ENCODE measurements at regions not wholly inside any gene's neighbourhood (a gene's known extent, or its start where the extent isn't known, plus 50 kb on each side); places are given as distances from the start of the nearest gene placed in this dataset.

DNA sequence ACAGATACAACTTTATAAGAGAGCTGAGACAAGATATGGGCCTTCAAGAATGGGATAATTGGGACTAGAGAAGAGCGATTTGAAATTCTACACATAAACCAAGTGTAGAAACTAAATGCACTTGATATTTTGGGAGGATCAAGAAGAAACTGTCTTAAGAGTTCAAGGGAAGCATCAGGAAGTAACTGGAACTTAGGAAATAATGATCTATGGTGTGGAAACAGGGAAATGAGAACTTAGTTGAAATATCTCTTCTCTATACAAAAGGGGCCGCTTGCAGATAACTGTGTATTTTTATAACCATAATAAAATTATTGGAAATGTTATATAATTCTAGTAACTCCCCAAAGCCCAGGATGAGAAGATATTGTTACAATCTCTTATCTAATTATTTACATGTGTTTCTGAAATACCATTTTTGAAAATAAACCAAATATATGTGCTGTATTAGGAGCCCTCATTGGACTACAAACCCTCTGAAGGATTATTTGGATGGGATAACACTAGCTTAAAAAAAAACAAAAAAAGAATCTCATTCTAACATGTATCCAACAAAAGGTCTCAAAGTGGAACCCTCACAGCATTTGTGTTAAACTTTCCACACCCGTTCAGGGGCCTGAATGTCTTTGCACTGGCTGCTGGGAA is 84.7 kb upstream of the FLRT2 start (continued):
- TF ChIP-seq, protein P1, sequence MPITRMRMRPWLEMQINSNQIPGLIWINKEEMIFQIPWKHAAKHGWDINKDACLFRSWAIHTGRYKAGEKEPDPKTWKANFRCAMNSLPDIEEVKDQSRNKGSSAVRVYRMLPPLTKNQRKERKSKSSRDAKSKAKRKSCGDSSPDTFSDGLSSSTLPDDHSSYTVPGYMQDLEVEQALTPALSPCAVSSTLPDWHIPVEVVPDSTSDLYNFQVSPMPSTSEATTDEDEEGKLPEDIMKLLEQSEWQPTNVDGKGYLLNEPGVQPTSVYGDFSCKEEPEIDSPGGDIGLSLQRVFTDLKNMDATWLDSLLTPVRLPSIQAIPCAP (CRISPR knock-in tag; IDR thresholded peaks at IDR 0.05), result no peak
- TF ChIP-seq, protein P2, sequence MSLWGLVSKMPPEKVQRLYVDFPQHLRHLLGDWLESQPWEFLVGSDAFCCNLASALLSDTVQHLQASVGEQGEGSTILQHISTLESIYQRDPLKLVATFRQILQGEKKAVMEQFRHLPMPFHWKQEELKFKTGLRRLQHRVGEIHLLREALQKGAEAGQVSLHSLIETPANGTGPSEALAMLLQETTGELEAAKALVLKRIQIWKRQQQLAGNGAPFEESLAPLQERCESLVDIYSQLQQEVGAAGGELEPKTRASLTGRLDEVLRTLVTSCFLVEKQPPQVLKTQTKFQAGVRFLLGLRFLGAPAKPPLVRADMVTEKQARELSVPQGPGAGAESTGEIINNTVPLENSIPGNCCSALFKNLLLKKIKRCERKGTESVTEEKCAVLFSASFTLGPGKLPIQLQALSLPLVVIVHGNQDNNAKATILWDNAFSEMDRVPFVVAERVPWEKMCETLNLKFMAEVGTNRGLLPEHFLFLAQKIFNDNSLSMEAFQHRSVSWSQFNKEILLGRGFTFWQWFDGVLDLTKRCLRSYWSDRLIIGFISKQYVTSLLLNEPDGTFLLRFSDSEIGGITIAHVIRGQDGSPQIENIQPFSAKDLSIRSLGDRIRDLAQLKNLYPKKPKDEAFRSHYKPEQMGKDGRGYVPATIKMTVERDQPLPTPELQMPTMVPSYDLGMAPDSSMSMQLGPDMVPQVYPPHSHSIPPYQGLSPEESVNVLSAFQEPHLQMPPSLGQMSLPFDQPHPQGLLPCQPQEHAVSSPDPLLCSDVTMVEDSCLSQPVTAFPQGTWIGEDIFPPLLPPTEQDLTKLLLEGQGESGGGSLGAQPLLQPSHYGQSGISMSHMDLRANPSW (CRISPR knock-in tag; conservative IDR thresholded peaks at IDR 0.05; ENCODE audit: low read depth), result no peak
- TF ChIP-seq, protein P3, sequence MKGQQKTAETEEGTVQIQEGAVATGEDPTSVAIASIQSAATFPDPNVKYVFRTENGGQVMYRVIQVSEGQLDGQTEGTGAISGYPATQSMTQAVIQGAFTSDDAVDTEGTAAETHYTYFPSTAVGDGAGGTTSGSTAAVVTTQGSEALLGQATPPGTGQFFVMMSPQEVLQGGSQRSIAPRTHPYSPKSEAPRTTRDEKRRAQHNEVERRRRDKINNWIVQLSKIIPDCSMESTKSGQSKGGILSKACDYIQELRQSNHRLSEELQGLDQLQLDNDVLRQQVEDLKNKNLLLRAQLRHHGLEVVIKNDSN (CRISPR knock-in tag; IDR thresholded peaks at IDR 0.05), result no peak
- TF ChIP-seq GABPB1 (CRISPR knock-in tag; IDR thresholded peaks at IDR 0.05) (no peak), ZNF263 (CRISPR knock-in tag; IDR thresholded peaks at IDR 0.05; ENCODE audit: low read depth) (no peak), IRF2 (CRISPR knock-in tag; IDR thresholded peaks at IDR 0.05; ENCODE audit: borderline replicate concordance, low read depth) (no peak), SOX15 (CRISPR knock-in tag; IDR thresholded peaks at IDR 0.05) (no peak)
- TF ChIP-seq, protein P4, sequence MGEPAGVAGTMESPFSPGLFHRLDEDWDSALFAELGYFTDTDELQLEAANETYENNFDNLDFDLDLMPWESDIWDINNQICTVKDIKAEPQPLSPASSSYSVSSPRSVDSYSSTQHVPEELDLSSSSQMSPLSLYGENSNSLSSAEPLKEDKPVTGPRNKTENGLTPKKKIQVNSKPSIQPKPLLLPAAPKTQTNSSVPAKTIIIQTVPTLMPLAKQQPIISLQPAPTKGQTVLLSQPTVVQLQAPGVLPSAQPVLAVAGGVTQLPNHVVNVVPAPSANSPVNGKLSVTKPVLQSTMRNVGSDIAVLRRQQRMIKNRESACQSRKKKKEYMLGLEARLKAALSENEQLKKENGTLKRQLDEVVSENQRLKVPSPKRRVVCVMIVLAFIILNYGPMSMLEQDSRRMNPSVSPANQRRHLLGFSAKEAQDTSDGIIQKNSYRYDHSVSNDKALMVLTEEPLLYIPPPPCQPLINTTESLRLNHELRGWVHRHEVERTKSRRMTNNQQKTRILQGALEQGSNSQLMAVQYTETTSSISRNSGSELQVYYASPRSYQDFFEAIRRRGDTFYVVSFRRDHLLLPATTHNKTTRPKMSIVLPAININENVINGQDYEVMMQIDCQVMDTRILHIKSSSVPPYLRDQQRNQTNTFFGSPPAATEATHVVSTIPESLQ (CRISPR knock-in tag; IDR thresholded peaks at IDR 0.05), result no peak

DNA sequence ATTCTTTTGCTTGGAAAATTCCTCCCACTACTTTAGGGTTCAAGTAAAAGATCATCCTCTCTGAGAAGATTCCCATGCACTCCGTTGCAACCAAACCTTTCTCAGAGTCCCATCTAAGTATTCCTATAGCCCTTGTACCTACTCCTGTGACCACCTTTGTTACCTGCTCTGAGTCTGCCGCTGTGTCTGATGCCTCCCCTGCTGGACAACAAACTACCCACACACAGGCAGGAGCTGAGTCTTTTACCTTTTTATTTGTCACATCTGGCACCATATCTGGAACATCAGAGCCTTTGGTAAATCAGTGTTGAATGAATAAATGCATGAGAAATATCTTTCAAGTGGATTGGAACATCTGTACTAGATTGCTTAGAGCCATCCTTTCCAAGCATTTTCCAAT is 82.1 kb upstream of the FLRT2 start:
- ATAC-seq (peak; percentile 72), DNase-seq (ENCODE audit: low spot score) (no peak)
- Mint-ChIP-seq H3K4me1 (no peaks in the 10 kb centered on the region), H3K9me3 (peaks cover 6% of the 10 kb centered on the region; the same call in 1 of the 2 replicates), H3K27ac (no peak overlapping the region), H3K36me3 (no peaks in the 10 kb centered on the region), H3K4me3 (no peak overlapping the region), H3K27me3 (ENCODE audit: low read depth) (no peaks in the 10 kb centered on the region)
- ChIA-PET POLR2A (no interaction called here), CTCF (no interaction called here)
- TF ChIP-seq, protein P5, sequence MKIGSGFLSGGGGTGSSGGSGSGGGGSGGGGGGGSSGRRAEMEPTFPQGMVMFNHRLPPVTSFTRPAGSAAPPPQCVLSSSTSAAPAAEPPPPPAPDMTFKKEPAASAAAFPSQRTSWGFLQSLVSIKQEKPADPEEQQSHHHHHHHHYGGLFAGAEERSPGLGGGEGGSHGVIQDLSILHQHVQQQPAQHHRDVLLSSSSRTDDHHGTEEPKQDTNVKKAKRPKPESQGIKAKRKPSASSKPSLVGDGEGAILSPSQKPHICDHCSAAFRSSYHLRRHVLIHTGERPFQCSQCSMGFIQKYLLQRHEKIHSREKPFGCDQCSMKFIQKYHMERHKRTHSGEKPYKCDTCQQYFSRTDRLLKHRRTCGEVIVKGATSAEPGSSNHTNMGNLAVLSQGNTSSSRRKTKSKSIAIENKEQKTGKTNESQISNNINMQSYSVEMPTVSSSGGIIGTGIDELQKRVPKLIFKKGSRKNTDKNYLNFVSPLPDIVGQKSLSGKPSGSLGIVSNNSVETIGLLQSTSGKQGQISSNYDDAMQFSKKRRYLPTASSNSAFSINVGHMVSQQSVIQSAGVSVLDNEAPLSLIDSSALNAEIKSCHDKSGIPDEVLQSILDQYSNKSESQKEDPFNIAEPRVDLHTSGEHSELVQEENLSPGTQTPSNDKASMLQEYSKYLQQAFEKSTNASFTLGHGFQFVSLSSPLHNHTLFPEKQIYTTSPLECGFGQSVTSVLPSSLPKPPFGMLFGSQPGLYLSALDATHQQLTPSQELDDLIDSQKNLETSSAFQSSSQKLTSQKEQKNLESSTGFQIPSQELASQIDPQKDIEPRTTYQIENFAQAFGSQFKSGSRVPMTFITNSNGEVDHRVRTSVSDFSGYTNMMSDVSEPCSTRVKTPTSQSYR (CRISPR knock-in tag; IDR thresholded peaks at IDR 0.05), result no peak
- TF ChIP-seq, protein P6, sequence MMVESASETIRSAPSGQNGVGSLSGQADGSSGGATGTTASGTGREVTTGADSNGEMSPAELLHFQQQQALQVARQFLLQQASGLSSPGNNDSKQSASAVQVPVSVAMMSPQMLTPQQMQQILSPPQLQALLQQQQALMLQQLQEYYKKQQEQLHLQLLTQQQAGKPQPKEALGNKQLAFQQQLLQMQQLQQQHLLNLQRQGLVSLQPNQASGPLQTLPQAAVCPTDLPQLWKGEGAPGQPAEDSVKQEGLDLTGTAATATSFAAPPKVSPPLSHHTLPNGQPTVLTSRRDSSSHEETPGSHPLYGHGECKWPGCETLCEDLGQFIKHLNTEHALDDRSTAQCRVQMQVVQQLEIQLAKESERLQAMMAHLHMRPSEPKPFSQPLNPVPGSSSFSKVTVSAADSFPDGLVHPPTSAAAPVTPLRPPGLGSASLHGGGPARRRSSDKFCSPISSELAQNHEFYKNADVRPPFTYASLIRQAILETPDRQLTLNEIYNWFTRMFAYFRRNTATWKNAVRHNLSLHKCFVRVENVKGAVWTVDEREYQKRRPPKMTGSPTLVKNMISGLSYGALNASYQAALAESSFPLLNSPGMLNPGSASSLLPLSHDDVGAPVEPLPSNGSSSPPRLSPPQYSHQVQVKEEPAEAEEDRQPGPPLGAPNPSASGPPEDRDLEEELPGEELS (CRISPR knock-in tag; IDR thresholded peaks at IDR 0.05), result no peak
- TF ChIP-seq, protein P7, sequence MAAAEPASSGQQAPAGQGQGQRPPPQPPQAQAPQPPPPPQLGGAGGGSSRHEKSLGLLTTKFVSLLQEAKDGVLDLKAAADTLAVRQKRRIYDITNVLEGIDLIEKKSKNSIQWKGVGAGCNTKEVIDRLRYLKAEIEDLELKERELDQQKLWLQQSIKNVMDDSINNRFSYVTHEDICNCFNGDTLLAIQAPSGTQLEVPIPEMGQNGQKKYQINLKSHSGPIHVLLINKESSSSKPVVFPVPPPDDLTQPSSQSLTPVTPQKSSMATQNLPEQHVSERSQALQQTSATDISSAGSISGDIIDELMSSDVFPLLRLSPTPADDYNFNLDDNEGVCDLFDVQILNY (CRISPR knock-in tag; IDR thresholded peaks at IDR 0.05), result no peak
- TF ChIP-seq FOXK1 (CRISPR knock-in tag; IDR thresholded peaks at IDR 0.05) (no peak), TP53 (CRISPR knock-in tag; IDR thresholded peaks at IDR 0.05) (no peak)
- TF ChIP-seq, protein P8, sequence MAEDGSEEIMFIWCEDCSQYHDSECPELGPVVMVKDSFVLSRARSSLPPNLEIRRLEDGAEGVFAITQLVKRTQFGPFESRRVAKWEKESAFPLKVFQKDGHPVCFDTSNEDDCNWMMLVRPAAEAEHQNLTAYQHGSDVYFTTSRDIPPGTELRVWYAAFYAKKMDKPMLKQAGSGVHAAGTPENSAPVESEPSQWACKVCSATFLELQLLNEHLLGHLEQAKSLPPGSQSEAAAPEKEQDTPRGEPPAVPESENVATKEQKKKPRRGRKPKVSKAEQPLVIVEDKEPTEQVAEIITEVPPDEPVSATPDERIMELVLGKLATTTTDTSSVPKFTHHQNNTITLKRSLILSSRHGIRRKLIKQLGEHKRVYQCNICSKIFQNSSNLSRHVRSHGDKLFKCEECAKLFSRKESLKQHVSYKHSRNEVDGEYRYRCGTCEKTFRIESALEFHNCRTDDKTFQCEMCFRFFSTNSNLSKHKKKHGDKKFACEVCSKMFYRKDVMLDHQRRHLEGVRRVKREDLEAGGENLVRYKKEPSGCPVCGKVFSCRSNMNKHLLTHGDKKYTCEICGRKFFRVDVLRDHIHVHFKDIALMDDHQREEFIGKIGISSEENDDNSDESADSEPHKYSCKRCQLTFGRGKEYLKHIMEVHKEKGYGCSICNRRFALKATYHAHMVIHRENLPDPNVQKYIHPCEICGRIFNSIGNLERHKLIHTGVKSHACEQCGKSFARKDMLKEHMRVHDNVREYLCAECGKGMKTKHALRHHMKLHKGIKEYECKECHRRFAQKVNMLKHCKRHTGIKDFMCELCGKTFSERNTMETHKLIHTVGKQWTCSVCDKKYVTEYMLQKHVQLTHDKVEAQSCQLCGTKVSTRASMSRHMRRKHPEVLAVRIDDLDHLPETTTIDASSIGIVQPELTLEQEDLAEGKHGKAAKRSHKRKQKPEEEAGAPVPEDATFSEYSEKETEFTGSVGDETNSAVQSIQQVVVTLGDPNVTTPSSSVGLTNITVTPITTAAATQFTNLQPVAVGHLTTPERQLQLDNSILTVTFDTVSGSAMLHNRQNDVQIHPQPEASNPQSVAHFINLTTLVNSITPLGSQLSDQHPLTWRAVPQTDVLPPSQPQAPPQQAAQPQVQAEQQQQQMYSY (CRISPR knock-in tag; IDR thresholded peaks at IDR 0.05), result no peak

All from WTC11 (cell line).